Fibroblast of lung (primary cell): ENCODE measurements at regions not wholly inside any gene's neighbourhood (a gene's known extent, or its start where the extent isn't known, plus 50 kb on each side); places are given as distances from the start of the nearest gene placed in this dataset.

Source experiments
- CTCF ChIP-seq, 2 donors: IDR thresholded peaks in 1 of 2; conservative IDR thresholded peaks in 1 of 2; 1 replicate in 1 of 2; 2 replicates in 1 of 2; pipeline ENCODE4 v1.5.1; 2011 to 2012; ENCODE audit warnings: low read length in 2 of 2, control low read depth in 1 of 2, inconsistent platforms in 1 of 2, low read depth in 1 of 2, mild to moderate bottlenecking in 1 of 2
- EZH2 ChIP-seq: IDR thresholded peaks from 2 replicates; pipeline ENCODE4 v1.5.1; 2012; ENCODE audit warnings: low read length, control low read depth, mild to moderate bottlenecking; ENCODE audit errors: missing control alignments

GRCh38 chr18:22868831-22869230, 64.3 kb upstream of the RBBP8 start:
- TF ChIP-seq CTCF (conservative IDR thresholded peaks at IDR 0.05 in 1 of 2, IDR thresholded peaks at IDR 0.05 in 1 of 2; ENCODE audit: low read depth in 1 of 2, low read length in 2 of 2) (no peak), EZH2 (no peak)
